GM12875 (cell line): ENCODE measurements at regions not wholly inside any gene's neighbourhood (a gene's known extent, or its start where the extent isn't known, plus 50 kb on each side); places are given as distances from the start of the nearest gene placed in this dataset.
"Not testable (repeated sequence)": the region's sequence is repeated elsewhere in the genome, so short reads cannot be mapped to it uniquely, and the experiment has no call there.

Source experiments
- H3K4me3 ChIP-seq: one replicate; pipeline ENCODE4 v1.5.1; 2011; ENCODE audit warnings: low read depth, low read length, control low read depth
- CTCF ChIP-seq: IDR thresholded peaks from 2 replicates; pipeline ENCODE4 v1.5.1; 2011; ENCODE audit warnings: low read depth, mild to moderate bottlenecking, control low read depth, inconsistent platforms, low read length, moderate library complexity, borderline replicate concordance; ENCODE audit not compliant: insufficient read depth

- no peak for TF ChIP-seq CTCF
- H3K4me3 ChIP-seq = no peak overlapping the region
Observed at GRCh38 chr19:28443361-28443760, 769.6 kb downstream of the UQCRFS1 start.

- no peak for TF ChIP-seq CTCF
Observed at GRCh38 chr19:28437390-28438346, 775.3 kb downstream of the UQCRFS1 start.

GRCh38 chr19:28436320-28436719 is 776.6 kb downstream of the UQCRFS1 start:
- H3K4me3 ChIP-seq = no peak overlapping the region

More at GRCh38 chr19:28437390-28438346, 775.3 kb downstream of the UQCRFS1 start:
- no peak overlapping the region for H3K4me3 ChIP-seq

GRCh38 chr19:28435551-28436271 is 777.2 kb downstream of the UQCRFS1 start:
- TF ChIP-seq CTCF = no peak
- no peak overlapping the region for H3K4me3 ChIP-seq

More at GRCh38 chr19:28436320-28436719, 776.6 kb downstream of the UQCRFS1 start:
- TF ChIP-seq CTCF = no peak

GRCh38 chr19:28434794-28435193 is 778.2 kb downstream of the UQCRFS1 start:
- not testable (repeated sequence) for H3K4me3 ChIP-seq

- not testable (repeated sequence) for H3K4me3 ChIP-seq
Observed at GRCh38 chr19:28434365-28434764, 778.6 kb downstream of the UQCRFS1 start.

GRCh38 chr19:28433166-28433565 is 779.8 kb downstream of the UQCRFS1 start:
- H3K4me3 ChIP-seq = not testable (repeated sequence)

- no peak overlapping the region for H3K4me3 ChIP-seq
- no peak for TF ChIP-seq CTCF
Observed at GRCh38 chr19:28430214-28430613, 782.7 kb downstream of the UQCRFS1 start.
